ENCODE measurements at regions not wholly inside any gene's neighbourhood (a gene's known extent, or its start where the extent isn't known, plus 50 kb on each side); places are given as distances from the start of the nearest gene placed in this dataset.

GRCh38 chr10:128302808-128303207, 176.6 kb upstream of the MKI67 start:
- TF ChIP-seq CTCF (IDR thresholded peaks at IDR 0.05) (no peak), POLR2A (IDR thresholded peaks at IDR 0.05) (no peak)
